ENCODE measurements at regions not wholly inside any gene's neighbourhood (a gene's known extent, or its start where the extent isn't known, plus 50 kb on each side); places are given as distances from the start of the nearest gene placed in this dataset.
A peak's percentile ranks its signal among the peaks of the same experiment; 100 is the strongest.

DNA sequence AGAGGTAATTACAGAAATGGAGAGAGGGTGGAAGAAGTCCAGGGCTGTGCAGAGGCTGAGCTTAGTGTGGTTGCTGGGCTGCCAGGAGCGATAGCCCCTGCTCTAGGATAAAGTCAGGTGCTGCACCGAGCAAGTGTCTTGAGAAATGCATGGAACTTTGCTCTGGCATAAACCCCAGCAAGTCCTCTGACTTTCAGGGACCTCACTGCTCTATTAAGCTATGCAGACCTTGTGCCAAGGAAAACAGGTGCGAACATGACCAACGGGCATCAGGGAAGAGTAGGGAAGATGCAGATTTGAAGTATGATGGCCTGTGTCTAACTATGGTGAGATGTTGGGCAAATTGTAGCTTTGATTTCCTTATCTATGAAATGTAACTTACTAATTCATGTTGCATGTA lies 416.8 kb downstream of the NR2F2 start:
- DNase-seq: no peak

DNA sequence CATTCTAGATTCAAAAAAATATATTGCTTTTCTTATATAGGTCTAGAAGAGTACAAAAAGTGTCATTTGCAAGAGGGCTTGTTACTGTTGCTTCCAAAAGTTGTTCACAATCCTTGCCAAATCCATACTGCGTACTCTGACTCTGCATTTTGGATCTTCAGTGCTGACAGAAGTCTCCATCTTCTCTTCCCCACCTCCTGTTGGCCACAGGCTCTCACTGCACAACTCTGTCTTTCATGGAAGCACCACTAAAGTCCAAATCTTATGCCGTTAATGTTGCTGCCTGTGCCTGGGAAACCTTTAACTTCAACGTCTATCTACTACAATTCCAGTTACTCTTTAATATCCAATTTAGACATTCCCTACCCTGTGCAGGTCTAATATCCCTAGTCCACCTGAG lies 419.9 kb downstream of the NR2F2 start:
- DNase-seq: no peak

DNA sequence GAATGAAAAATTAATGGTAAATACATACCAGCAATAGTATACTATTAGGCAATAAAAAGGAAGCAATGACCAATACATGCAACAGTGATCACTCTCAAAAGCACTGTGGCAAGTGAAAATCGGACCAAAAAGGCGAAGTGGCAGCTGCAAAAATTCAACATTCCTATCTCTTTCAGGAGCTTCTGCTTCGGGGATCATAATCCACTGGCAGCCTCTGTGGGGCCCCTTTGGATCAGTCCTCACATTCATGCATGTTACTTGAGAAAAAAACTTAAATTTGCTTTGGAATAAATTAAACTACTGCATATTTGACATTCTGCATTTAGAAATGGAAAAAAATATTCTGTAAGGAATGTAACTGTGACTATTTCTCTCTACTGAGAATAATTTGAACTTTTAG lies 425.6 kb downstream of the NR2F2 start:
- no peak for DNase-seq

DNA sequence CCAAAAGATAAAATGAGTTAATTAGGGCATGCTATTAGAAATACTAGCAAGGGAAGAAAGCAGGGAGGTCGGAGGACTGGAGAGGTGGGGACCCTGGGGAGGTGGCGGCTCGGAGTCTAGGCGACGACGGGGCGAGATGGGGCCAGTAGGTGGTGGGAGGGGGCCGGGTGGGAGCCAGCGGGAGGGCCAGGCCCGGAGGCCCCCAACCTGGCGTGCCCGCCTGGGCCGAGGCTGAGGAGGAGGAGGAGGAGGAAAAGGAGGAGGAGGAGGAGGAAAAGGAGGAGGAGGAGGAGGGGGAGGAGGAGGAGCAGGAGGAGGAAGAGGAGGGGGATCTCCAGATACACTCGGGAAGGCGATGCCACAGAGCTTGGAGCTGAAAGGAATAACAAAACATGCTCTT lies 426.2 kb downstream of the NR2F2 start:
- DNase-seq: no peak

DNA sequence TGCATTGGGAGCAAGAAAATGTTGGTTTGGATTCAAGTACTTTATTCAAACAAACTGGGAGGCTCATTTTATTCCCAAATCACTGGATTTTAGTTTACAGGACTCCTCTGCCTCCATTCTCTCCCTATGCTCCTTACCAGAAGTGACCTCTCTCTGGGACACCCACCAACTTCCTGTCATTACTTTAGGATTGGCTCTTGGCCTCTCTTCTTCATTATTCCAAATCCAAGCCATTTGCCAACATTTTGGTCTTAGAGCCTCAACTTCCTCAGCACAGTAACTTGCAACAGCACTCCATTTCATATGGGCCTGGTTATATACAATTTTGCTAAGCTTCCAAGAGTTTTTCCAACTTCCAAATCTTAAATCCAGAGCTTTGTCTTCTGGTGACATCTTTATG lies 432.1 kb downstream of the NR2F2 start:
- DNase-seq: no peak

DNA sequence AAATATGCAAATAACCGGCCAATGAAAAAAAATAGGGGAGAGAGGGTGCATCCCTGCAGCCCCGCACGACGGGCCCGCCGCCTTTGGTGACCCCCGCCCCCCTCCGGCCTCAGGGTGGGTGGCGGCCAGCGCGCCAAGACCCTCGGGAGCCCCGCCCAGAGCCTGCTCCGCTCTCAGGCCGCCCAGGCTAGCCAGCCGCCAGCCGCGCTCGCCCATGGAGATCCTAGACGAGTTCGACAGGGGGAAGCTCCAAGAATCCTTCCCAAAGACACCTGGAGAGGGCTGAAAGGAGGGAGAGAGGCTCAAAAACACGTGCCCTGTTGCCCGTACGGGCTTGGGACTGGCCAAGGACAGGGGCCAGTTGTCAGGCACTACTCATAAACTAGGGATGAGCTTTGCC lies 434.0 kb downstream of the NR2F2 start:
- no peak for DNase-seq

DNA sequence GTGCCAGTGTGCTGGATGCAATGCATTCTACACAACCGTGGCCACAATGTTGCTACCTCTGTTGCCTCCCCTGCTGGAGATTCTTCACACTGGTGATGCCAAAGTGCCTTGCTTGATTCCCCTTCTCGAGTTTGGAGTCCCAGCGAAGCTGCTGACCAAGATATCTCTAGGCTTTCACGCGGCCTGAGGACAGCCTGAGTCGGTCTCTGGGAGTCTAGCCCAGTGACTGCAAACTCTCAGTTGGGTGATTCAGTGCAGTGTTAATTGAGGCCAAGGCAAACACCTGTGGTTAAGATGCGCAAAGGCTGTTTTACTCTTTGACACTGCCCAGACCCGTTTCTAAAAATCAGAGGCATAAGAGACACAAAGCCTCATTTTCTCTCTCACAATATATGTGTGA lies 434.4 kb downstream of the NR2F2 start:
- no peak for DNase-seq

DNA sequence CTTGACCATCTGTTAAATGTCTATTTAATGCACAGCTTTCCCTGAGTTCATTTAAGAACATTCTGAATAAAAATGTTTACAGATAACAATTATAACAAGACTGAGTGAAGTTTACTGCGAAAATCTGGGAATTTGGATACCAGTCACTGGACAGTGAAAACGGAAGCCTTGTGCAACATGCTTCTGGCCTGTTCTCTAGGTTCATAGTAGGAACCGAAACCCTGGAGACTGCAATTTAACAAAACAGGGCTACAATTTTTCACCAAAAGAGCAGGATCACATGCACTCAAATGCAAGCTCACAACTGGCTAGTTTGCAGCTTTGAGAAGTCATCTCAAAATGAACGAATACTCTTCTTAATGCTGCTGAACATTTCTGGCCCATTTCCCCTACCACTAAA lies 435.9 kb downstream of the NR2F2 start:
- peak; percentile 78 for DNase-seq

DNA sequence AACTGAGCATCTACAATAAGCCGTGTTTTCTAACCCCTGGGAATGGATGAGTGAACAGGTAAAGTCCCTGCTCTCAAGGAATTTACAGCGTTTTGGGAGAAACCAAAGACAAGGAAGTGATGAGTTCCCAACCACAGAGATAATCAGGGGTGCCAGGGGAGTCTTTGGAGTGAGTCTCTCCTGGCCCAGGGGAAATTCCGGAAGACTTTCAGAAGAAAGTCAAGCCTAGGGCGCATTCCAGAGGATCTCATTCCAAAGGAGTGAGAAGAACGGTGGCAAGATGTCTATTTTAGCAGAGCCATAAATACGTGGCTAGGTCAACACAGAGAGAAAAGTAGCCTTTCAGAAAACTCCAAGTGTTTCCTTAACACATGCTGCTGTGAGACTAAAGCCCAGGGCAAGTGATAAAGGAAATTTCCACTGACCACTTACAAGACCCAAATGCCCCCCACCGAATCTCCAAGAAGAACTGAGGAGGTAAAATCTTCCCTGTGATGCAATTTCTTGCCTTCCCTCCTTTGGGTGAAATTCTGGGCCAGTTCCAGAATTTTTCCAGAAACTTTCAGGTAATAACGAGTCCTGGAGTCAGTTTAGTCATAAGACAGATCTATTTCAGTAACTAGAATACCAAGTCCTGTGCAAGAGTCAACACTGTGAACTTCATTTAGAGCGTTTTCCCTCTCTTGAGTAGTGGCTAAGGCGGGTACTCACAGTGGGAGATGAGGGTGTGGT lies 437.4 kb downstream of the NR2F2 start:
- DNase-seq: no peak

DNA sequence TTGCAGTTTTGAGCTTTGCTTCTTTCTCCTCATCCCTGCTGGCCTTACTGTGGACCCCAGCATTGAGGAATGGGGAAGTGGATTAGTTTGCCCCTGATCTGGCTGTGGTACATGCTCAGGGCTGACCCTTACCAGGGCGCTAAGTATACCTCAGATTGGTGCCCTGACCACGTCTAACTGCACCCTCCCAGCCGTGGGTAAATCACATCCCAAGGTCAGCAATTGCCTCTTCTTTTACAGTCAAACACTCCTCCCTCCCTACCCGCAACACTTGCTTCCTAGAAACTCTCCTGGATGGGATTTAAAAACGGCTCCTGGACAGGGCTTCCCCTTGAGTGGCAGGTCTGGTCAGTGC lies 437.9 kb downstream of the NR2F2 start:
- DNase-seq: no peak

DNA sequence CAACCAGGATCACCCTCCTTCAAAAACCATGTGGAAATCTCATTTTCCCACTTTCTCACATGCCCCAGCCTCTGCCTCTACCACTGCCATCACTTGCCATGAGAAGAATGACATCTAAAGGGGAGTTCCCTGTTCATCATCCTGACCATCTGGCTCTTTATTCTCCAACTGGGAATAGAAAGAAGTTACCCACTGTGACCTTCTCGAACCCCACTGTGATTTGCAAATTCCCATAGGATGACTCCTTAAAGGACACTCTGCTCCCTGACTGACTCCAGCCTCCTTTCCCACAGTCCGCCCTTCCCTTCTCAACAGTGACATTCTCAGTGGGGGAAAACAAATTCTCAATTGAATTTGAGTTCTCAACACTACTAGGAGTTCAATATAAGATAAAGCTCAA lies 440.5 kb downstream of the NR2F2 start:
- no peak for DNase-seq

DNA sequence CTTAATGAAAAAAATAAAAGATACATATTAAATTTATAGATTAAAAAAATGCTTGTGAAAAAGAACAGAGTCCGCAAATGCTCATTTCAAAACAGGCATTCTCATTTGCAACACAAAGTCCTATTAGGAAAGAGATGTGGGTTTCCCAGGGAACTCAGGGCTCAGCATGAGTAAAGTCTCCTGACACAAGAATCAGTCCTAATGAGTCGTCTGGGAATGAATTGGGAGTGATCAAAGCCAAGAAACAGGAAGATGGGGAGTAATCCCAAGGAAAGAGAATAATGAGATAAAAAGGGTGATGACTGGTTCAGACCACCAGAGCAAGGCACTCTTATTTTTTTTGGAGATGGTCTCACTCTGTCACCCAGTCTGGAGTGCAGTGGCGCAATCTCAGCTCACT lies 443.7 kb downstream of the NR2F2 start:
- no peak for DNase-seq

DNA sequence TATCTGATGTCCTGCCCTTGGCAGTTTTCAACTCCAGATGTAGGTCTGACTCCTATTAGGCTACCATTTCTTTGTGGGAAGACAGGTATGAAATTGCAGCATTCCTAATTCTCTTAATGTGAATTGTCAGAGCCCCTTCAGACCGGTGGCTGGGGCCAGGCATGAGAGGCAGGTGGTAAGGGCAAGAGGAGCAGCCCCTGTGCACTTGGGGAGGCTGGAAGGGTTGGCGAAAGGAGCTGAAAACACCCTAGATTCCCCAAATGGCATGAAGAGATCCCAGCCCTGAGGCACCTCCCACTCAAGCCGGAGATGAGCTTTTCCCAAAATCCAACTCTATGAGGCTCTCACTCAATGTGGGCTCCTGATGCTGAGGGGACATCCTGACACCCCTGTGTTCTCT lies 453.2 kb downstream of the NR2F2 start:
- DNase-seq: no peak

DNA sequence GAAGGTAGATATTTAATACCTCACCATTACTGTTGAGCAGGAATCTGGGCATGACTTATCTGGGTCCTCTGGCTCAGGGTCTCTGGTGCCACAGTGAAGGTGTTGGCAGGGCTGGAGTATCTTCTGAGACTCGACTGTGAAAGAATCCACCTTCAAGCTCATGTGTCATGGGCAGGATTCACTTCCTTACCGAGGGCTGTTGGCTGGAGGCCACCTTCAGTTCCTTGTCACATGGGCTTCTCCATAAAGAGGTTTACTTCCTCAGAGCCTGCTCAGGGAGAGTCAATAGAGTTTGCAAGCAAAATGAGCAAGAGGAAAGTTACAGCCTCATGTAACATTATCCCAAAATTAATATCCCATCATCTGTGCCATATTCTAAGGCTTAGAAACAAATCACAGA lies 459.5 kb downstream of the NR2F2 start:
- peak; percentile 83 for DNase-seq

DNA sequence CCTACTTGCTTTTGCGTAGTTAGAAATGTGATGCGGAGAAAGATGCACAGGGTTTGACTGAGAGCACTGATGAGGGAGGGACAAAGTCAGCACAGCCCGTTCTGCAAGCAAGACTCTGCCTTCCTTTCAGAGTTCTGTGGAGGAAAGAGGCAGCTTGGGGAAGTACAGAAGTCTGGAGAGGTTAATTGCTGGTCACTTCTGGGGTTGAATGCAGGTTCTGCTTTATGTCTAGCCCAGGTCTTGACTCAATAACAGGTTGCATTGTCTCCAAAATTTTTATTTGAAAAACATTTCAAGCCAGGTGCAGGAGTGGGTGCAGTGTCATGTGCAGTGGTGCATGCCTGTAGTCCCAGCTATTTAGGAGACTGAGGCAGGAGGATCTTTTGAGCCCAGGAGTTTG lies 461.7 kb downstream of the NR2F2 start:
- DNase-seq: no peak

DNA sequence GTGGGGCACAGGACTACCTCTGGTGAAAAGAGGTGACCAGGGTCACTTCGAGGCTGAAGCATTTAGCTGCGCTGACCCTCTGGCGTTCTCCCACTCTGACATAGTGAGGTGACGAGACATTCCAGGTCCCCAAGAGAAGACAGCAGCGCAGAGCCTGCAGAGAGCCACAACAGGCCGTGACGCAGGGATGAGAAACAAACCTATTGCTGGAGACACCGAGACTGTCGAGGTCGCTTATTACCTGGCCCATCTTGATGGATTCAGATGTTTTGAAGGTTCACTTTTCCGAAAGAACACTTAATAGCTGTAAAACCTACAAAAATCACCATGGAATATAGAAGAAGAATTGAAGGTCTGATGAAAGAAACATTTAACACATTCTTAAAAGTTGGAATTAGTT lies 466.3 kb downstream of the NR2F2 start:
- DNase-seq: no peak

DNA sequence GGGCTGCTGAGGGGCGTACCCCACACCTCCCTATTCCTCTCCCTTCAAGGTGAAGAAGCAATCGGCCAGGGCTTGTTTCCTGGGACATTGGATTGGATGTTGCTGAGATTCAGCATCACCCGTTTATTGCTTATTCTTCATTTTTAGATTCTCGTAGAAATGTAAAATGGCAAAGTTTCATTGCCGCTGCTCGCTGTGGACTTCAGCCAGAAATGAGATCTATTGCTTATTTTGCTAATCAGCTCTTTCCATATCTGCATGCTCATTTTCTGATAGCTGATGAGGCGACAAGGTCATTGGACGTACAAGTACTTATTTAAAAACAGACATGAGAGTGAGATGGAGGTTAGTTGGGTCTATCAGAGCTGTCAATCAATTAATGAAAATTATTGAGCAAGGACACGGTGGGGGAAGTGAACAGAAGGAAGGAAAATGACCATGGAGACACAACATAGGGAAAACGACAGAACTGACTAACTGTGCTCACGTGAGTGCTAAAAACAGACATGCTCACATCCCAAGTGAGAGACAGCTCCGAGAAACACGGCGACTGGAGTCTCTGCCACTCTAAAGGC lies 471.2 kb downstream of the NR2F2 start:
- no peak for DNase-seq

DNA sequence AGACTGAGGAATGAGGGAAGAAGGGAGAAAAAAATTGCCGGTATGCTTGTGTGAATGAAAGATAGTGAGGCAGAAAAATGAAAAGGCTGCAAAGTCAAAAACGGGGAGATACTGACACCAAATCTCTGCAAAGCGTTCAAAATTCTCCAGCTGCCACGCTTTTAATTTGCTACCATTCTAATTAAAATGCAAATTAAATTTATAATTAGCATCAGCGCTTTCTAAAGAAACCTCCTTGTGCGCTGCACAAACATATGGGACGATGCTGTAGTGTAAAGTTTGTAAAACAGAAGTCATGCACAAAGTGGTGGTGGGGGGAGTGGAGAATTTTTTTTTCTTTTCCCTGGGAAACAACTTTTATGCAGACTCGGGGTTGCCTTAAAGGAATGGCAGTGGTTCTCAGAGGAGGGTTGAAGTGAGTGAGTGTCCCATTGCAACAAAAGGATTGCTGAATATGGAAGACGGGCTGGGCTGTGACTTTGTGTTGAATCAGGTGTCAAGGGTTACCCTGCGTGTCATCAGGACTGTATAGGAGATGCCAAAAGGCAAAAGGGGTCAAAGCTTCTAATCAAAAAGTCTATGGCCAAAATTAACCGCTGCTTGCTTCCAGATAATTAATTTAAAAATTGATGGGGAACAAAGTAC lies 472.2 kb downstream of the NR2F2 start:
- no peak for DNase-seq

DNA sequence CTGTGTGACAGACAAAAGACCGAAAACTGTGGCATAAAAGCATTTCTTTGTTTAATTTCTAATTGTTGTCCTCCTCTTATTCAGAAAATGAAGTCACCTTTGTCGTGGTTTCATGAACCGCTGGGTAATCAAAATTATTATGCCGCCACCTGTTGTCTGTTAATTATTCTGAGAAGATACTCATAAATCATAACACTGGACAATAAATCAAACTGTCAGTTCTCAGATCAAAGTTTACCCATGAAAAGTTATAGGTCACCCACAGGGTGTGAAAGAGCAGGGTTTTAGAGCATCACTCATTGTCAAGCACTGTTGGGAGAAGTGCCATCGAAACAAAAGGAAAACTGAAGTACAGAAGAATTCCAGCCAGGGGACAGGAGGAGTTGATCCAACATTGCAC lies 474.3 kb downstream of the NR2F2 start:
- DNase-seq: no peak

DNA sequence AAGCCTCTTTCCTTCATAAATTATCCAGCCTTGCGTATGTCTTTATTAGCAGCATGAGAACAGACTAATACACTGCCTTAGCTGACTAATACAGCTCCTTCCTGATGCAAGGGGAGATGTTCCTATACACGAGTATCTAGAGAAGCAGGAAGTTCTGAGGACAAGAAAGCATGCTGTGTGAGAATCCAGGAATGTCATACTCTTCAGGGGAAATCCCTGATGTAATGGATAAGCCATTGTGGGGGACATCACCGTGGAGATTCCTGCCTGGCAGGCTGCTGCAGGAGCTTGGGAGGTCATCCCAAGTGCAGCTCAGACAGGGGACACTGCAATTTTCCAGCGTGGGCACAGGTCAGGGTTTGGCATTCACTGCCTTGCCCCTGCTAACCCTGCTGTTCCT lies 476.9 kb downstream of the NR2F2 start:
- no peak for DNase-seq

DNA sequence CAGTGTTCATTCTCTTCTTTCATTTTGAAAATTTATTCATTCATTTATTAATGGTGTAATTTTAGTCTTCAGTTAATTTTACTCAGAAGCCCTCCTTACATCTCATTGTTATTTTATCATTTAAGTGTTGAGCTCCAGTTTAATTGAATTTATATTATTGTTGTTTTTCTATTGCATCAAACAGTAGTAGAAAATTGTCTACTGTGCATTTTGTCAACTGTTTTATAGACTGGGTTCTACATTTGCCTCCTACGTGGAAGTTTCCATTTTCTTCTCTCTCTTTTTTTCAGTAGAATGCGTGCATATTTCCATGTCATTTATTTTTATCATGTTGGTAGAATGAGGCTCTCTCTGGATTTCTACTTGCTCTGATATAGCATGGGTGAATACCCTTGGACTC lies 487.4 kb downstream of the NR2F2 start:
- DNase-seq: no peak

DNA sequence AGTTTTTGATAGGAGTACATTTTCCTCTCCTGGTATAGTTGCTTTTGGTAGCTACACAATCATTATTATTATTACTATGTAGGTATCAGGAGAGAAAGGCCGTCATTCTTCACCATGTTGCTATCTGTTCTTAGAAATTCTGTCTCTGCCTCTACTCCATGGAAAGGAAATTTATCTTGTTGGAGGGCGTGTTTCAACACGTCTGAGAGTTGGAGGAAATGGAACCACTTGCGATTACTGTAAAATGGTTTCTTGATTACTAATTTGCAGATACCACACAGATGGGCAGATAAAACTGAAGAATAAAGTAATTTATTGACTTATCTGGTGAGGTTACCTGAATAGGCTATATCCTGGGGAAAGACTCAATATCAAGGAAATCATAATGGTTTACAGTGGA lies 488.4 kb downstream of the NR2F2 start:
- no peak for DNase-seq

DNA sequence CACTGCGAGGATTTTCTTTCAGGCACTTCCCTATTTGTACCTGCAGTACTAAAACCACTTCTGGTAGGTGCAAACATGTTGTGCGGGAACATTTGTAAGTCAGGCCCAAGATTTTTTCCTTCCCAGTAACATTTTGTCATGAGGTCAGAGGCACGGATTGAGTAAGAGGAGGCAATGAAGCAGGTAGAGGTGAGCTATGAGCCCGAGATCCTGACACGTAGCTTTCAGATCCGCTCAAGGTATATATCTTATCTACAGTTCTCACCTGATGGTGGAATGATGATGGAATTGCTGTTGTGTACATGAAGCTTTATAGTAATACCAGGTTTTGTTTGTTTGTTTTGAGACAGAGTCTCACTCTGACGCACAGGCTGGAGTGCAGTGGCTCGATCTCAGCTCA lies 497.5 kb downstream of the NR2F2 start:
- no peak for DNase-seq

DNA sequence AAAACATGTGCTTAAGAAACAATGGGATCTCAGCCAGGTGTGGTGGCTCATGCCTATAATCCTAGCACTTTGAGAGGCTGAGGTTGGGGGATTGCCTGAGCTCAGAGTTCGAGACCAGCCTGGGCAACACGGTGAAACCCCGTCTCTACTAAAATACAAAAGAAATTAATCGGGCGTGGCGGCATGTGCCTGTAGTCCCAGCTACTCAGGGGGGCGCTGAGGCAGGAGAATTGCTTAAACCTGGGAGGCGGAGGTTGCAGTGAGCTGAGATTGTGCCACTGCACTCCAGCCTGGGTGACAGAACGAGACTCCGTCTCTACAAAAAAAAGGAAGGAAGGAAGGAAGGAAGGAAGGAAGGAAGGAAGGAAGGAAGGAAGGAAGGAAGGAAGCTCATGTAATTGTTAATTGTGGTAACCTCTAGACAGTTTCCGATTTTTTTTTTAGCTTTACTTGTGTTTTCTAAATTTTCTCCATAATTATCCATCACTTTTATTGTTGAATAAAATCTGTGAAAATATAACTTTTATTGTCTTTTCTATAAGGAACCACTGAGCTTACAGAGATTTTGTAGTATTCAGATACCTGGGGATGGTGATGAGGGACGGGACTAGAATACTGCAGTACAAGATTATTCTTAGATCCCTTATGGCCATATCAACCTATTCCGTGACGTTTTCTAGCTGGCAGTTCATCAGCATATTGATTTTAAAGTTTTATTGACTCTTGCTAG lies 506.9 kb downstream of the NR2F2 start:
- DNase-seq: no peak

All from MV-4-11 (cell line).